H1 (cell line): ENCODE measurements at regions not wholly inside any gene's neighbourhood (a gene's known extent, or its start where the extent isn't known, plus 50 kb on each side); places are given as distances from the start of the nearest gene placed in this dataset.

ENCODE experiments used
- CTCF ChIA-PET: fragments of 300-600 bp; sonication (Branson Sonifier 250); formaldehyde crosslinking; loops from one replicate; lab custom pipeline; 2021; ENCODE audit not compliant: partially characterized antibody; lab: Charles Lee
- POLR2A ChIA-PET: fragments of 300-600 bp; sonication (Branson Sonifier 250); formaldehyde crosslinking; loops from one replicate; lab custom pipeline; 2021; ENCODE audit warnings: inconsistent platforms; ENCODE audit not compliant: partially characterized antibody; lab: Charles Lee
- DNase-seq, 2 experiments: peaks; one replicate each; pipeline versions ENCODE4 v3.0.0 to v3.0.0-alpha.2; 2010 to 2022; ENCODE audit warnings: low spot score in 2 of 2, low read depth in 1 of 2, mixed read lengths in 1 of 2
- FAIRE-seq: peaks from 2 replicates; lab custom pipeline; 2011; peaks lifted over from hg19 to GRCh38; lab: Jason Lieb, UNC
- H2AFZ ChIP-seq: 2 replicates; pipeline ENCODE4 v1.8.1; 2012; ENCODE audit warnings: low read length, inconsistent platforms
- H2AK5ac ChIP-seq: 2 replicates; pipeline ENCODE4 v1.6.1; 2013; ENCODE audit warnings: low read depth, low read length
- H2BK120ac ChIP-seq: replicated peaks from 2 replicates; pipeline ENCODE3; 2013; ENCODE audit warnings: low read depth, low read length, inconsistent platforms
- H2BK12ac ChIP-seq: 2 replicates; pipeline ENCODE4 v1.6.1; 2013; ENCODE audit warnings: low read depth, low read length
- H2BK15ac ChIP-seq: 2 replicates; pipeline ENCODE4 v1.6.1; 2013; ENCODE audit warnings: low read length
- H2BK20ac ChIP-seq: 2 replicates; pipeline ENCODE4 v1.6.1; 2013; ENCODE audit warnings: low read length
- H2BK5ac ChIP-seq: 2 replicates; pipeline ENCODE4 v1.6.1; 2013; ENCODE audit warnings: low read depth, low read length
- H3K14ac ChIP-seq: 2 replicates; pipeline ENCODE4 v1.6.1; 2013; ENCODE audit warnings: inconsistent platforms; ENCODE audit not compliant: insufficient read length
- H3K18ac ChIP-seq: 2 replicates; pipeline ENCODE4 v1.6.1; 2013; ENCODE audit warnings: low read length; ENCODE audit errors: extremely low read depth
- H3K23ac ChIP-seq: 2 replicates; pipeline ENCODE4 v1.6.1; 2013; ENCODE audit warnings: inconsistent platforms; ENCODE audit not compliant: insufficient read length
- H3K23me2 ChIP-seq: 2 replicates; pipeline ENCODE4 v1.6.1; 2013; ENCODE audit warnings: low read depth, low read length
- H3K27ac ChIP-seq: 2 replicates; pipeline ENCODE4 v1.6.1; 2011; ENCODE audit warnings: low read depth, low read length, inconsistent platforms
- H3K27me3 ChIP-seq, 4 experiments: replicated peaks in 1 of 4; 1 replicate in 1 of 4; 2 replicates in 3 of 4; pipeline versions ENCODE4 v1.6.1 to v1.8.1; 2011 to 2013; ENCODE audit warnings: low read length in 3 of 4, mild to moderate bottlenecking in 3 of 4, inconsistent platforms in 2 of 4, mixed read lengths in 2 of 4, moderate library complexity in 1 of 4; ENCODE audit not compliant: control insufficient read depth in 3 of 4, insufficient read depth in 3 of 4; ENCODE audit errors: extremely low read depth in 1 of 4
- H3K36me3 ChIP-seq, 4 experiments: 2 replicates each; pipeline versions ENCODE4 v1.6.1 to v1.8.1; 2011 to 2013; ENCODE audit warnings: mild to moderate bottlenecking in 4 of 4, low read length in 3 of 4, moderate library complexity in 2 of 4, control low read depth in 1 of 4, inconsistent platforms in 1 of 4; ENCODE audit not compliant: insufficient read depth in 4 of 4, control insufficient read depth in 2 of 4
- H3K4ac ChIP-seq: replicated peaks from 2 replicates; pipeline ENCODE3; 2013; ENCODE audit warnings: low read length, low read depth, mixed read lengths, inconsistent platforms; ENCODE audit not compliant: insufficient read length
- H3K4me1 ChIP-seq, 4 experiments: replicated peaks in 1 of 4; 1 replicate in 1 of 4; 2 replicates in 3 of 4; pipeline versions ENCODE4 v1.6.1 to v1.8.1; 2011 to 2013; ENCODE audit warnings: low read length in 3 of 4, inconsistent platforms in 2 of 4, mixed read lengths in 1 of 4; ENCODE audit not compliant: insufficient read depth in 4 of 4, control insufficient read depth in 3 of 4
- H3K4me2 ChIP-seq, 2 experiments: 2 replicates each; pipeline versions ENCODE4 v1.6.1 to v1.8.1; 2011 to 2013; ENCODE audit warnings: low read depth in 2 of 2, low read length in 2 of 2, control low read depth in 1 of 2, inconsistent platforms in 1 of 2, mild to moderate bottlenecking in 1 of 2; ENCODE audit not compliant: insufficient read depth in 1 of 2
- H3K4me3 ChIP-seq, 4 experiments: fragments of 200-600, 300-600 bp in 1 of 4; sonication (generic), shearing (Covaris generic), sonication (Bioruptor Twin) in 1 of 4; 2 replicates each; pipeline versions ENCODE4 v1.5.1 to v1.8.1; 2011 to 2016; ENCODE audit warnings: low read length in 4 of 4, low read depth in 3 of 4, control low read depth in 2 of 4, inconsistent platforms in 2 of 4, mild to moderate bottlenecking in 2 of 4, mixed read lengths in 1 of 4, moderate library complexity in 1 of 4; ENCODE audit not compliant: insufficient read depth in 2 of 4; ENCODE audit errors: extremely low read depth in 1 of 4
- H3K56ac ChIP-seq: replicated peaks from 2 replicates; pipeline ENCODE3; 2013; ENCODE audit warnings: low read depth, mild to moderate bottlenecking, mixed read lengths, low read length, inconsistent platforms; ENCODE audit not compliant: insufficient read length
- H3K79me1 ChIP-seq: 2 replicates; pipeline ENCODE4 v1.6.1; 2013; ENCODE audit warnings: low read depth, low read length, control low read depth
- H3K79me2 ChIP-seq, 2 experiments: 2 replicates each; pipeline versions ENCODE4 v1.6.1 to v1.8.1; 2012 to 2013; ENCODE audit warnings: low read length in 2 of 2, mild to moderate bottlenecking in 2 of 2, inconsistent platforms in 1 of 2; ENCODE audit not compliant: insufficient read depth in 2 of 2, control insufficient read depth in 1 of 2
- H3K9ac ChIP-seq, 4 experiments: replicated peaks in 1 of 4; 1 replicate in 1 of 4; 2 replicates in 3 of 4; pipeline versions ENCODE4 v1.6.1 to v1.8.1; 2011 to 2013; ENCODE audit warnings: low read depth in 3 of 4, low read length in 3 of 4, control low read depth in 2 of 4, mild to moderate bottlenecking in 2 of 4, moderate library complexity in 2 of 4, inconsistent platforms in 1 of 4; ENCODE audit errors: extremely low read depth in 1 of 4
- H3K9me3 ChIP-seq, 2 experiments: 2 replicates each; pipeline versions ENCODE4 v1.6.1 to v1.8.1; 2012 to 2013; ENCODE audit warnings: mild to moderate bottlenecking in 2 of 2, moderate library complexity in 2 of 2, control low read depth in 1 of 2, inconsistent platforms in 1 of 2, low read depth in 1 of 2, low read length in 1 of 2, mixed read lengths in 1 of 2; ENCODE audit not compliant: insufficient read depth in 2 of 2
- H4K20me1 ChIP-seq, 2 experiments: replicated peaks in 1 of 2; 2 replicates each; pipeline versions ENCODE3 to v1.8.1; 2011 to 2013; ENCODE audit warnings: inconsistent platforms in 2 of 2, low read length in 2 of 2, mild to moderate bottlenecking in 1 of 2; ENCODE audit not compliant: insufficient read depth in 2 of 2, control insufficient read depth in 1 of 2
- H4K5ac ChIP-seq: 2 replicates; pipeline ENCODE4 v1.6.1; 2013; ENCODE audit warnings: low read length, low read depth, mixed read lengths, inconsistent platforms; ENCODE audit not compliant: insufficient read length
- H4K8ac ChIP-seq: 2 replicates; pipeline ENCODE4 v1.8.0; 2013; ENCODE audit warnings: mild to moderate bottlenecking, moderate library complexity, low read length, inconsistent platforms; ENCODE audit not compliant: insufficient read depth; ENCODE audit errors: extremely low read depth
- H4K91ac ChIP-seq: replicated peaks from 2 replicates; pipeline ENCODE3; 2013; ENCODE audit warnings: low read length, mixed read lengths, inconsistent platforms; ENCODE audit not compliant: insufficient read length
- CBX8 ChIP-seq: fragments of 300-800, 300-1000 bp; sonication (generic); IDR thresholded peaks from 2 replicates; pipeline ENCODE4 v1.7.1; 2016; ENCODE audit warnings: low read depth, low read length, borderline replicate concordance
- CHD2 ChIP-seq: IDR thresholded peaks from 2 replicates; pipeline ENCODE4 v1.6.1; 2012; ENCODE audit warnings: low read length, improper control_type of control experiment
- GABPA ChIP-seq: IDR thresholded peaks from 2 replicates; pipeline ENCODE4 v1.6.1; 2011; ENCODE audit warnings: mild to moderate bottlenecking, low read length, moderate library complexity, borderline replicate concordance; ENCODE audit not compliant: insufficient read depth
- HDAC6 ChIP-seq: IDR thresholded peaks from one replicate; pipeline ENCODE4 v1.7.1; 2012; ENCODE audit warnings: low read depth, mild to moderate bottlenecking, inconsistent platforms, low read length, moderate library complexity
- POLR2A ChIP-seq, 2 experiments: IDR thresholded peaks; 1 replicate in 1 of 2; 2 replicates in 1 of 2; pipeline ENCODE4 v1.6.1; 2011; ENCODE audit warnings: low read depth in 2 of 2, low read length in 2 of 2, mild to moderate bottlenecking in 2 of 2; ENCODE audit errors: control extremely low read depth in 1 of 2
- RAD21 ChIP-seq, 2 experiments: IDR thresholded peaks in 1 of 2; conservative IDR thresholded peaks in 1 of 2; 2 replicates each; pipeline ENCODE4 v1.6.1; 2011; ENCODE audit warnings: low read depth in 2 of 2, low read length in 2 of 2, improper control_type of control experiment in 1 of 2, inconsistent platforms in 1 of 2, mild to moderate bottlenecking in 1 of 2, moderate library complexity in 1 of 2
- SIX5 ChIP-seq: IDR thresholded peaks from 2 replicates; pipeline ENCODE4 v1.6.1; 2011; ENCODE audit warnings: mild to moderate bottlenecking, low read depth, low read length
- SP1 ChIP-seq: IDR thresholded peaks from 2 replicates; pipeline ENCODE4 v1.6.1; 2011; ENCODE audit warnings: low read depth, low read length
- SUZ12 ChIP-seq: fragments of 200-600 bp; sonication (generic); IDR thresholded peaks from 2 replicates; pipeline ENCODE4 v1.6.1; 2012; ENCODE audit warnings: mild to moderate bottlenecking, inconsistent platforms, low read length, moderate library complexity, mixed read lengths
- ZNF274 ChIP-seq: IDR thresholded peaks from 2 replicates; pipeline ENCODE4 v1.7.0; 2012; ENCODE audit warnings: low read length, borderline replicate concordance; ENCODE audit errors: extremely low read depth
- WGBS, 2 experiments: shearing (Covaris generic) in 1 of 2; methylation state at CpG; one replicate each; pipeline versions ENCODE4 v1.1.6 to v1.1.7; 2013 to 2015; ENCODE audit warnings: low lambda C conversion rate in 2 of 2, mixed read lengths in 2 of 2, inconsistent platforms in 1 of 2, low coverage in 1 of 2, missing lambda C conversion rate in 1 of 2; ENCODE audit not compliant: insufficient replicate concordance in 2 of 2, insufficient coverage in 1 of 2, insufficient read length in 1 of 2; ENCODE audit errors: extremely low coverage in 1 of 2, missing lambda C conversion rate in 1 of 2; 5-methylcytosine and 5-hydroxymethylcytosine counted together
- TF ChIP-seq, protein P1 (sequence below): IDR thresholded peaks from 2 replicates; pipeline ENCODE4 v1.6.1; 2012; ENCODE audit warnings: inconsistent platforms
- TF ChIP-seq, protein P2 (sequence below): IDR thresholded peaks from 2 replicates; pipeline ENCODE4 v1.6.1; 2012; ENCODE audit warnings: low read length, inconsistent platforms

DNA sequence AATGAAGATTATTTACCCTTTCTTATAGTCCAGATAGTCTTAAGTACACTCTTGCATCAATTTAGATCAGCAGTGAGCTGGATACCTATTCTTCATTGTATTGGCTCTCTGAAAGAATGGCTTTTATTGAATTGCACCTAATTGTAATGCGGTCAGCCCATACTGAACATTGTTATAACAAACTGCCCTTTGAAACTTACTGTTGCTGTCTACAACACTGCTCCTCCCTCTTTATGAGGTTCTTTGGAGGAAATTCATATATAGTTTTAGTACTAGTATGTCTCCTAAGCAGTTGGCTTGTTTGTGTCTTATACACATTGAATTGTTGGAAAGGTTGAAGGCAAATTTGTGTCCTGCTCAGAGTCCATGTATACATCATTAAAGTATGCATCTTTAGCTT lies 66.5 kb upstream of the UGP2 start:
- Histone ChIP-seq H3K4me2 (no peak overlapping the region), H2BK15ac (no peak overlapping the region), H4K91ac (no peak overlapping the region), H3K9me3 (no peaks in the 10 kb centered on the region), H3K4me3 (no peak overlapping the region), H3K27ac (no peak overlapping the region), H3K56ac (no peak overlapping the region), H2AFZ (no peak overlapping the region), H3K18ac (no peak overlapping the region), H2BK5ac (no peak overlapping the region), H3K4ac (no peak overlapping the region), H4K20me1 (no peaks in the 10 kb centered on the region), H4K5ac (no peak overlapping the region), H3K36me3 (no peaks in the 10 kb centered on the region), H2BK20ac (no peak overlapping the region), H2BK12ac (no peak overlapping the region), H4K8ac (no peak overlapping the region), H3K27me3 (no peaks in the 10 kb centered on the region), H3K79me2 (no peaks in the 10 kb centered on the region), H2AK5ac (no peak overlapping the region), H3K14ac (no peak overlapping the region), H3K23ac (no peak overlapping the region), H2BK120ac (no peak overlapping the region), H3K4me1 (peaks cover 4 to 10% (median 6%) of the 10 kb centered on the region in 4 experiments; a peak in 5 of 7 replicates), H3K79me1 (no peaks in the 10 kb centered on the region), H3K9ac (no peak overlapping the region), H3K23me2 (no peaks in the 10 kb centered on the region)
- no peak for DNase-seq
- ChIA-PET CTCF (interaction anchor here (0.6 to 1.4 kb wide), 2 partner anchors 10 to 167 kb away, joined by 3 read pairs; no protein-coding TSS in a partner anchor), POLR2A (interaction anchor here (1.0 to 1.4 kb wide), 2 partner anchors 13 to 40 kb away, joined by 3 to 4 read pairs; no protein-coding TSS in a partner anchor)
- 92% methylated on average over 1 of the region's 1 CpG; no CpG with 5 or more reads in 1 of the 2 experiments for WGBS, 2 experiments
- no peak for FAIRE-seq
- no peak for TF ChIP-seq SP1
- no peak for TF ChIP-seq GABPA
- TF ChIP-seq, protein P1, sequence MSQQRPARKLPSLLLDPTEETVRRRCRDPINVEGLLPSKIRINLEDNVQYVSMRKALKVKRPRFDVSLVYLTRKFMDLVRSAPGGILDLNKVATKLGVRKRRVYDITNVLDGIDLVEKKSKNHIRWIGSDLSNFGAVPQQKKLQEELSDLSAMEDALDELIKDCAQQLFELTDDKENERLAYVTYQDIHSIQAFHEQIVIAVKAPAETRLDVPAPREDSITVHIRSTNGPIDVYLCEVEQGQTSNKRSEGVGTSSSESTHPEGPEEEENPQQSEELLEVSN: no peak
- TF ChIP-seq CHD2: no peak
- TF ChIP-seq SIX5: no peak
- TF ChIP-seq HDAC6: no peak
- TF ChIP-seq RAD21 (IDR thresholded peaks at IDR 0.05 in 1 of 2, conservative IDR thresholded peaks at IDR 0.05 in 1 of 2; ENCODE audit: low read depth in 2 of 2, low read length in 2 of 2): no peak
- TF ChIP-seq SUZ12: no peak
- TF ChIP-seq, protein P2, sequence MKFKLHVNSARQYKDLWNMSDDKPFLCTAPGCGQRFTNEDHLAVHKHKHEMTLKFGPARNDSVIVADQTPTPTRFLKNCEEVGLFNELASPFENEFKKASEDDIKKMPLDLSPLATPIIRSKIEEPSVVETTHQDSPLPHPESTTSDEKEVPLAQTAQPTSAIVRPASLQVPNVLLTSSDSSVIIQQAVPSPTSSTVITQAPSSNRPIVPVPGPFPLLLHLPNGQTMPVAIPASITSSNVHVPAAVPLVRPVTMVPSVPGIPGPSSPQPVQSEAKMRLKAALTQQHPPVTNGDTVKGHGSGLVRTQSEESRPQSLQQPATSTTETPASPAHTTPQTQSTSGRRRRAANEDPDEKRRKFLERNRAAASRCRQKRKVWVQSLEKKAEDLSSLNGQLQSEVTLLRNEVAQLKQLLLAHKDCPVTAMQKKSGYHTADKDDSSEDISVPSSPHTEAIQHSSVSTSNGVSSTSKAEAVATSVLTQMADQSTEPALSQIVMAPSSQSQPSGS: no peak
- no peak for TF ChIP-seq ZNF274
- TF ChIP-seq CBX8: no peak
- no peak for TF ChIP-seq POLR2A (IDR thresholded peaks at IDR 0.05; ENCODE audit: control extremely low read depth in 1 of 2, low read depth in 2 of 2, low read length in 2 of 2)
